ENCODE measurements at regions not wholly inside any gene's neighbourhood (a gene's known extent, or its start where the extent isn't known, plus 50 kb on each side); places are given as distances from the start of the nearest gene placed in this dataset. TPM values are rescaled to one million over a fixed set of nuclear protein-coding genes. Genes with fewer than 3 reads are reported as not detected.

- no peak overlapping the region for H3K27ac ChIP-seq (ENCODE audit: extremely low read length, insufficient read depth, low read length)
- H4K20me1 ChIP-seq (ENCODE audit: insufficient read depth, low read length): no peaks in the 10 kb centered on the region
- no peak for FAIRE-seq
- peak; percentile 78 for ATAC-seq
- peak; percentile 62 for DNase-seq (ENCODE audit: low spot score)
- 0% methylated on average over 4 of the region's 5 CpGs for WGBS (ENCODE audit: low lambda C conversion rate)
- no TSS peak for BruUV-seq (replicated peaks)
- ChIA-PET POLR2A (no interaction called here), CTCF (ENCODE audit: low intra/inter-chr PET ratio, low total read pairs) (no interaction called here)
- intact Hi-C loops (cut with micrococcal nuclease; ENCODE audit: unreplicated experiment) (no loop called here), in situ Hi-C loops (cut with HindIII; ENCODE audit: extremely low pct_ligation_motif_present, low pct_unique_long_range_greater_than_20kb) (no loop called here)
- H3K9me3 ChIP-seq (ENCODE audit: low read length): no peaks in the 10 kb centered on the region
- H3K27me3 ChIP-seq (ENCODE audit: control insufficient read depth in 1 of 2, insufficient read depth in 2 of 2, low read length in 2 of 2): no peaks in the 10 kb centered on the region
- no peaks in the 10 kb centered on the region for H3K36me3 ChIP-seq (replicated peaks in 1 of 2; ENCODE audit: control insufficient read depth in 1 of 2, insufficient read depth in 2 of 2, low read length in 2 of 2)
- no peak overlapping the region for H3K4me3 ChIP-seq (replicated peaks in 1 of 3; ENCODE audit: insufficient read depth in 1 of 3, low read depth in 2 of 3, low read length in 3 of 3)
- H3K4me2 ChIP-seq (ENCODE audit: low read depth, low read length): 0 out of 2 replicates have a peak overlapping the region, but pooled peaks have one; percentile 29
- H3K9ac ChIP-seq (ENCODE audit: insufficient read depth, low read depth, low read length): no peak overlapping the region
- no peak overlapping the region for H2AFZ ChIP-seq (ENCODE audit: low read length)
- H3K4me1 ChIP-seq (ENCODE audit: insufficient read depth, low read length): peaks cover 6% of the 10 kb centered on the region; the same call in 1 of the 2 replicates
- no peak for TF ChIP-seq ZNF143 (CRISPR knock-in tag; IDR thresholded peaks at IDR 0.05)
- peak; percentile 25; the same call in 1 of the 2 replicates for TF ChIP-seq CTCF (CRISPR knock-in tag; IDR thresholded peaks at IDR 0.05)
- no peak for TF ChIP-seq HMGXB4 (CRISPR knock-in tag; IDR thresholded peaks at IDR 0.05; ENCODE audit: borderline replicate concordance in 1 of 2, low read depth in 1 of 2)
- TF ChIP-seq PHF20 (CRISPR knock-in tag; IDR thresholded peaks at IDR 0.05): no peak
- no peak for TF ChIP-seq ZBTB46 (CRISPR knock-in tag; IDR thresholded peaks at IDR 0.05; ENCODE audit: borderline replicate concordance)
- TF ChIP-seq ZNF572 (CRISPR knock-in tag; IDR thresholded peaks at IDR 0.05): no peak
- TF ChIP-seq ZSCAN31 (CRISPR knock-in tag; IDR thresholded peaks at IDR 0.05; ENCODE audit: low read depth): no peak
- TF ChIP-seq ZNF292 (CRISPR knock-in tag; IDR thresholded peaks at IDR 0.05; ENCODE audit: borderline replicate concordance, low read depth): no peak
- no peaks in the 10 kb centered on the region for H3K79me2 ChIP-seq (ENCODE audit: insufficient read depth, low read length)
Measured at GRCh38 chr4:65724973-65725372, 54.7 kb upstream of the EPHA5 start.

MicroRNAs in the stretch of these regions (microRNA counts, 767-probe panel; counts per million panel counts)
- microRNA hsa-miR-1269a: not detected

Small RNAs in the stretch of these regions (microRNA-seq; reads per million reads assigned to microRNA genes)
- 25.4 reads per million, percentile 58 among the genes with 10 or more reads in this experiment for gene MIR1269A

Small RNAs in the stretch of these regions (small RNA-seq; reads per million reads assigned to genes)
- gene MIR1269A (ENCODE audit: insufficient read depth in 2 of 3, insufficient read length in 3 of 3, low read depth in 2 of 3, low replicate concordance in 1 of 3) (1.2 to 230 (median 63.8) reads per million in 3 experiments), gene RNU2-40P (ENCODE audit: insufficient read depth in 2 of 3, insufficient read length in 3 of 3, low read depth in 2 of 3, low replicate concordance in 1 of 3) (0 to 0.97 (median 0) reads per million in 3 experiments), gene RNU6-699P (ENCODE audit: insufficient read depth in 2 of 3, insufficient read length in 3 of 3, low read depth in 2 of 3, low replicate concordance in 1 of 3) (0 reads per million in 3 experiments)

Data from HepG2 (cell line).